BJ (cell line): ENCODE measurements at regions not wholly inside any gene's neighbourhood (a gene's known extent, or its start where the extent isn't known, plus 50 kb on each side); places are given as distances from the start of the nearest gene placed in this dataset.

ENCODE experiments used
- CTCF ChIA-PET: fragments of 350-600 bp; formaldehyde crosslinking; extraction: SDS; loops from one replicate; lab custom pipeline; 2021; ENCODE audit warnings: antibody characterized with exemption, inconsistent platforms; lab: Yijun Ruan, JAX
- POLR2A ChIA-PET: fragments of 300-600 bp; sonication (Branson Sonifier 250); formaldehyde crosslinking; extraction: SDS; loops from one replicate; lab custom pipeline; 2021; ENCODE audit warnings: antibody characterized with exemption; lab: Charles Lee
- DNase-seq: peaks from one replicate; pipeline ENCODE4 v3.0.0-alpha.2; 2011; ENCODE audit warnings: low read depth
- H3K27me3 ChIP-seq: 2 replicates; pipeline ENCODE4 v1.6.0; 2011; ENCODE audit warnings: low read length; ENCODE audit not compliant: control insufficient read depth, insufficient read depth
- H3K36me3 ChIP-seq: 2 replicates; pipeline ENCODE4 v1.5.1; 2011; ENCODE audit warnings: low read length; ENCODE audit not compliant: control insufficient read depth, insufficient read depth
- H3K4me3 ChIP-seq: 2 replicates; pipeline ENCODE4 v1.5.1; 2011; ENCODE audit warnings: low read depth, mild to moderate bottlenecking, control low read depth, low read length
- TF ChIP-seq, protein P1 (sequence below): IDR thresholded peaks from 2 replicates; pipeline ENCODE4 v1.5.1; 2011; ENCODE audit warnings: low read depth, mild to moderate bottlenecking, control low read depth, inconsistent platforms, low read length, moderate library complexity; ENCODE audit not compliant: insufficient read depth

GRCh38 chr3:8363200-8363599 lies 138.4 kb upstream of the LMCD1 start:
- no peak for DNase-seq
- TF ChIP-seq, protein P1, sequence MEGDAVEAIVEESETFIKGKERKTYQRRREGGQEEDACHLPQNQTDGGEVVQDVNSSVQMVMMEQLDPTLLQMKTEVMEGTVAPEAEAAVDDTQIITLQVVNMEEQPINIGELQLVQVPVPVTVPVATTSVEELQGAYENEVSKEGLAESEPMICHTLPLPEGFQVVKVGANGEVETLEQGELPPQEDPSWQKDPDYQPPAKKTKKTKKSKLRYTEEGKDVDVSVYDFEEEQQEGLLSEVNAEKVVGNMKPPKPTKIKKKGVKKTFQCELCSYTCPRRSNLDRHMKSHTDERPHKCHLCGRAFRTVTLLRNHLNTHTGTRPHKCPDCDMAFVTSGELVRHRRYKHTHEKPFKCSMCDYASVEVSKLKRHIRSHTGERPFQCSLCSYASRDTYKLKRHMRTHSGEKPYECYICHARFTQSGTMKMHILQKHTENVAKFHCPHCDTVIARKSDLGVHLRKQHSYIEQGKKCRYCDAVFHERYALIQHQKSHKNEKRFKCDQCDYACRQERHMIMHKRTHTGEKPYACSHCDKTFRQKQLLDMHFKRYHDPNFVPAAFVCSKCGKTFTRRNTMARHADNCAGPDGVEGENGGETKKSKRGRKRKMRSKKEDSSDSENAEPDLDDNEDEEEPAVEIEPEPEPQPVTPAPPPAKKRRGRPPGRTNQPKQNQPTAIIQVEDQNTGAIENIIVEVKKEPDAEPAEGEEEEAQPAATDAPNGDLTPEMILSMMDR, result no peak
- POLR2A ChIA-PET, result no interaction called here
- no peak overlapping the region for H3K4me3 ChIP-seq
- no peaks in the 10 kb centered on the region for H3K36me3 ChIP-seq
- CTCF ChIA-PET, result no interaction called here
- H3K27me3 ChIP-seq, result peaks cover 2% of the 10 kb centered on the region

GRCh38 chr3:8365541-8365940 lies 136.1 kb upstream of the LMCD1 start:
- POLR2A ChIA-PET, result no interaction called here
- TF ChIP-seq, protein P1, result no peak
- CTCF ChIA-PET, result no interaction called here
- Histone ChIP-seq H3K36me3 (no peaks in the 10 kb centered on the region), H3K27me3 (peaks cover 2% of the 10 kb centered on the region), H3K4me3 (no peak overlapping the region)
- DNase-seq, result no peak

DNA sequence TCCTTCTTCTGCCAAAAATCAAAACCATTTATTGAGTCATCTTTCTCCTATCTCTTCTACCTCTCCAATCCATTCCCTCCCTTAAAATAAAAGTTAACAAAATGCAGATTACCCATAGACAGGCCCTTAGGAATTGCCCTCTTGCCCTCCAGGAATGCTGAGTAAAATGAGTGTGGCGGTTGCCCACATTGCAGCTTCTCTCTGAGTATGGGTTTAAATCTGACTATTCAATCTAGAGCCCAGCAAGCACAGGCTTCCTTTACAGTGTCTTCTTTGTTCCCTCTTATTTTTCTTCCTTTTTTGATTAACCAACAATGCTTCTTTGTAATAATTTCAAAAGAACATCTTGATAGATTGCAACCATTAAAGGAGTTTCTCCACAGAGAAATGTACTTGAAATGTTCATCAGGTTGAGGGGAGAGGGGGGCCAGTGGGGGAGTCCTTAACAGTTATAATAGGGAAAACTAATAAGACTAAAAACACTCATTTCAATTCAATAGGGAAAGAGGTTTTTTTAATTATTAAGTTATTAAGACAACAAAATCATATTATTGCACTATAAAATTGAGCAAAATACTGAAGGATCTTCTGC lies 135.3 kb upstream of the LMCD1 start:
- H3K36me3 ChIP-seq, result no peaks in the 10 kb centered on the region
- ChIA-PET POLR2A (no interaction called here), CTCF (no interaction called here)
- DNase-seq, result no peak
- peaks cover 2% of the 10 kb centered on the region for H3K27me3 ChIP-seq
- H3K4me3 ChIP-seq, result no peak overlapping the region
- TF ChIP-seq, protein P1, result no peak

DNA sequence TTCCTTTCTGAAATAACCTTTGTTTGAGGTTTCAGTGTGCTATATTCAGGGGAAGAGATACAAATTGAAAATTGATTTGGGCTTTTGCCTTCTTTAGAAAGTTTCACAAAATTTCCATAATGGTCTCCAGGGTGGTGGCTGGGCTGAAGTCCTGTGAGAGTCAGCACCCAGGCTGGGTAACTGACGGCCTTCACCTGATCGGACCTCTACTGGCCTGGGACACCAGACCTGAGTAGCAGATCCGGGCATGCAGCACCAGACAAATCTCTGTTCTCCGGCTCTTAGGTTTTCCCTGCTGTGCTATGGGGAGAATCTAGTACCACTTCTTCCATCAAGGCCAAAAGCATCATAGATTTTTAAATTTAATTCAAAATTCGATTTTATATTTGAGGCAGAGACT lies 133.0 kb upstream of the LMCD1 start:
- Histone ChIP-seq H3K4me3 (no peak overlapping the region), H3K27me3 (peaks cover 2% of the 10 kb centered on the region; the same call in 1 of the 2 replicates), H3K36me3 (no peaks in the 10 kb centered on the region)
- TF ChIP-seq, protein P1, result no peak
- CTCF ChIA-PET, result no interaction called here
- no peak for DNase-seq
- POLR2A ChIA-PET, result no interaction called here

DNA sequence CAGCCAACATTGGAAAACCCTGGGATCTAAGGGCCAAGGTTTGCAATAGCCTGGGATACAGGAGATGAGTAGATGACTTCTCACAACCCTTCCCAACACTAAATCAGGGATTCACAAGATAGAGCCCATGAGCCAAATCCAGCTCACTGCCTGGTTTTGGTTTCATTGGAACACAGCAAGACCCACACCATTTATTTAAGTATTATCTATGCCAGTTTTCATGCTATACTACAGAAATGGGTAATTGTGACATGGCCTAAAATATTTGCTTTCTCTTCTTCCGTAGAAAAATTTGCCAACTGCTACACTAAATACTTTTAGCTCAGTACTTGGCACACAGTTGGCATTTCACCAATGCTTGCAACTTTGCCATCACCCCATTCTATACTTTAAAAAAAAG lies 132.0 kb upstream of the LMCD1 start:
- DNase-seq, result no peak
- ChIA-PET POLR2A (no interaction called here), CTCF (interaction anchor here (1.2 kb wide), 1 partner anchor 49 kb away, joined by 3 read pairs; no protein-coding TSS in a partner anchor)
- TF ChIP-seq, protein P1, result no peak
- no peaks in the 10 kb centered on the region for H3K36me3 ChIP-seq
- H3K4me3 ChIP-seq, result no peak overlapping the region
- H3K27me3 ChIP-seq, result peaks cover 2% of the 10 kb centered on the region; the same call in 1 of the 2 replicates
